Spleen (tissue), 7 donors: ENCODE measurements at regions not wholly inside any gene's neighbourhood (a gene's known extent, or its start where the extent isn't known, plus 50 kb on each side); places are given as distances from the start of the nearest gene placed in this dataset.

Source experiments
- POLR2A ChIP-seq, 3 donors: fragments of 450-650 bp; IDR thresholded peaks; one replicate each; pipeline ENCODE4 v1.5.1; 2017; ENCODE audit warnings: antibody characterized with exemption in 3 of 3, mild to moderate bottlenecking in 1 of 3
- POLR2AphosphoS5 ChIP-seq, 3 donors: sonication (generic); formaldehyde crosslinking; IDR thresholded peaks; one replicate each; pipeline ENCODE4 v1.5.1; 2017; ENCODE audit warnings: antibody characterized with exemption in 3 of 3
- TF ChIP-seq, protein P1 (sequence below), 11 experiments: fragments of 200-600 bp in 7 of 11; fragments of 450-650 bp in 4 of 11; sonication (generic) in 4 of 11; IDR thresholded peaks in 8 of 11; conservative IDR thresholded peaks in 3 of 11; 1 replicate in 7 of 11; 2 replicates in 4 of 11; pipeline versions ENCODE4 v1.4.0 to v1.8.0; 2016 to 2021; ENCODE audit warnings: antibody characterized with exemption in 11 of 11, inconsistent platforms in 4 of 11, mild to moderate bottlenecking in 1 of 11
- donor health status: DM: no; HTN: no; CAD: no; lungs with moderate emphysema.
- donor health status: DM: no; HTN: no; CAD: no.
- donor health status: DM: no; HTN: no; CAD: no.

DNA sequence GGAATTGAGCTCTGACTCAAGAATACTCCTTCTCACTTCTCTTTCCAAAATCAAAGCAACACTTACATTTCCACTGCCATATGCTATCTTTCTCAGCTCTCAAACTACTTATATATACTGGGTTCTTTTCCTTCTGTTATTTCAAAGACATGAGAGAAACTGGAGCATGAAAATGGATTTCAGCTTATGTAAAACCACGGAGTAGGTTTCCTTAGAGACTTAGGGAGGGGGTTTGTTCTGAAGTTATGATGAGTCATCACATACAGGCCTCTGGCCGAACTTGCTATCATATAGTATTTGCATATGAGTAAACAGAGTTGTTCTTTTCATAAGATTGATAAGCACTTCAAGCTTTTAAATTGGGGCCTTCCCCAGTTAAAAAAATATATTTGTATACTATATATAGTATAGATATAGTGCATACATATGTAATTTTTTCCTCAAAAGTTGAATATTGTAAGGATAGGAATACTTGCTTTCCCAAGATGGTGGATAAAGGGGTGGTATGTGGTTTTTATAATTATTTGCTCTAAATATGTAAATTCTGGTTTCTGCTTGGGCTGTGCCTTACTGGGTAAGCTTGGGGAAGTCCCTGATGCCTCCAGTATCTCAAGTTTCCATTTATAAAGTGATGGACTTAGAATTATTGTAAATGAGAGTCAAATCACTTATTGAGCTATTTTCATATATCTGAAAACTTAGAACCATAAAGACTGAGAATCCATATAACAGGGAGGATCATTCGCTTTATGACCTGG lies 273.9 kb downstream of the RFPL4B start:
- TF ChIP-seq POLR2A (IDR thresholded peaks at IDR 0.05) (no peak), POLR2AphosphoS5 (IDR thresholded peaks at IDR 0.05) (no peak)
- TF ChIP-seq, protein P1, sequence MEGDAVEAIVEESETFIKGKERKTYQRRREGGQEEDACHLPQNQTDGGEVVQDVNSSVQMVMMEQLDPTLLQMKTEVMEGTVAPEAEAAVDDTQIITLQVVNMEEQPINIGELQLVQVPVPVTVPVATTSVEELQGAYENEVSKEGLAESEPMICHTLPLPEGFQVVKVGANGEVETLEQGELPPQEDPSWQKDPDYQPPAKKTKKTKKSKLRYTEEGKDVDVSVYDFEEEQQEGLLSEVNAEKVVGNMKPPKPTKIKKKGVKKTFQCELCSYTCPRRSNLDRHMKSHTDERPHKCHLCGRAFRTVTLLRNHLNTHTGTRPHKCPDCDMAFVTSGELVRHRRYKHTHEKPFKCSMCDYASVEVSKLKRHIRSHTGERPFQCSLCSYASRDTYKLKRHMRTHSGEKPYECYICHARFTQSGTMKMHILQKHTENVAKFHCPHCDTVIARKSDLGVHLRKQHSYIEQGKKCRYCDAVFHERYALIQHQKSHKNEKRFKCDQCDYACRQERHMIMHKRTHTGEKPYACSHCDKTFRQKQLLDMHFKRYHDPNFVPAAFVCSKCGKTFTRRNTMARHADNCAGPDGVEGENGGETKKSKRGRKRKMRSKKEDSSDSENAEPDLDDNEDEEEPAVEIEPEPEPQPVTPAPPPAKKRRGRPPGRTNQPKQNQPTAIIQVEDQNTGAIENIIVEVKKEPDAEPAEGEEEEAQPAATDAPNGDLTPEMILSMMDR (IDR thresholded peaks at IDR 0.05 in 8 of 11, conservative IDR thresholded peaks at IDR 0.05 in 3 of 11) = no peak
